Left renal cortex interstitium (tissue), 4 donors: ENCODE measurements at regions not wholly inside any gene's neighbourhood (a gene's known extent, or its start where the extent isn't known, plus 50 kb on each side); places are given as distances from the start of the nearest gene placed in this dataset.

Experiments
- DNase-seq, 4 donors: peaks; one replicate each; pipeline ENCODE4 v3.0.0-alpha.2; 2013; ENCODE audit warnings: low read depth in 4 of 4, low spot score in 2 of 4, missing footprints in 1 of 4

GRCh38 chr13:50685491-50685890 lies 158.0 kb downstream of the DLEU7 start:
- DNase-seq, result no peak

DNA sequence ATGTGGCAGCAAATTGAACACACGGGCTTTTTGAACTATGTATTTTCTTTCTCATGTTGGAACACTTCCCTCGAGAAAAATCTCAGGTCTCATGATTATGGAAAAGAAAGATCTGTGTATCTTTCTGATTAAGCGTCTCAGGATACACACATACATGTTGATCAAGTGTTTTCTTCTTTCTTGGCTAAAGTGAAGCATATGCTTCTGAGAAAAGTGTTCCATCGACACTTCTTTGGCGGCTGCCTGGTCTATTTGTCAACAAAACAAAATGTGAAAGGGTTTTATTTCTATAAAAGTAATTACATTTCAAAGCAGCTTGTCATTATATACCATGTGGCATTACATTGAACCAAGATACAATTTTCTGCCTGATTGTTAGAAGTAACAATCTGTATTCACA lies 157.5 kb downstream of the DLEU7 start:
- DNase-seq, result no peak

DNA sequence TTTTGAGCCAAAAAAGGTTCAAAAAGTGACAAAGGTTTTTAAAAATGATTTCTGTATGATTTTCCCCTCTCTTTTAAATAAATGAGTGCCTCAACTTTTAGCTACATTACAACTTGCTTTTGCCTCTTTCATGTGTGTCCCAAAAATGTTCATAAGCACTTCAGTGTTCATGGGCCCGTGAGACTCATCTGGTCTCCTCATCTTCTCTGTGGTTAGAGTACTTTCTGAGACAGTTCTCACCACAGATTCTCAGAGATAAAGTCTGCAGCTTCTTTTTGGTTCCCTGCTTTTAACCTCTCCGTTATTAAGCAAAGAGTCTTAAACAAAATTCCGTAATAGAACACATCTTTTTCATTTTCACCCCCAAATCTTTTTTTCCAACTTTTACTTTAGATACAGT lies 156.9 kb downstream of the DLEU7 start:
- no peak for DNase-seq

- no peak for DNase-seq
Observed at GRCh38 chr13:50687545-50687944, 155.9 kb downstream of the DLEU7 start.

- no peak for DNase-seq
Observed at GRCh38 chr13:50690006-50690405, 153.5 kb downstream of the DLEU7 start.

DNA sequence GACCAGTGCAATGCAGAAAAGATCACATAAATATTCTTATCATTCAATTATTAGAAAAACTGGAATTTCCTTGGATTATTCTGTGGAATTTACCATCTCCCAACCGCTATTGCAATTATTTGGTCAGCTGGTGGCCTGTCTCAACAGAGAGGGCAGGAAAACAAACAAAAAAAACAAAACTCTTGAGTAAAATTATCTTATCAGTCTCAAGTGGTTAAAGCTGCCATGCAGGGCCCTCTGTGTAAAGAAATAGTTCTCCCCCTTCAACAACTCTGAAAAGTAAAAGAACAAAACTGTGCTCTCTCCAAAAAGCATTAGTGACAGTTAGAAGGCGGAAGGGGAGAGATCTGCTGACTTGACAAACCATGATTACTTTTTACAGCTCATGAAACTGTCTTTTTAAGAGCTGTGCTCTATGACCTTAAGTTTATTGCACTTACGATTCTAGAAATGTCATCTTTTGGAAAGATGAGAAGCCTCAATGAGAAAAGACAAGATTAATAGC lies 152.3 kb downstream of the DLEU7 start:
- no peak for DNase-seq

- DNase-seq, result no peak
Observed at GRCh38 chr13:50691681-50692263, 151.7 kb downstream of the DLEU7 start.

GRCh38 chr13:50692396-50692915 lies 151.0 kb downstream of the DLEU7 start:
- no peak for DNase-seq

DNA sequence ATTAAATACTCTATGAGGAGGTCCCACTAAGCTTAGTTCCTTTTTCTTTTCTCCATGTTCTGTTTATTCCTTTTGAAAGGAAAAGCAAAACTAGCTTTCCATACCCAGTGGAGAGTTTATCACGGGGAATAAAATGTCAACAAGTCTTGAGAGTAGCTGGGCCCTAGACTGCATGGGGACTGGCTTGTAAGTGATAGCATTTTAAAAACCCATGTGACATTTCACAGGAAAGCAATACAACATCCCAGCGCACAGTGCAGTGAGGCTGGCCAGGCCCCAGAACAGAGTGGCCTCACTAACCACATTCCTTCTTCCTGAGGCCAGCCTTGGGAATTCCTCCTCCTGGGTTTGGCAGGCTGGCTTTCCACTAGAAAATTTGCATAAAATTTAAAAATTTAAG lies 149.8 kb downstream of the DLEU7 start:
- DNase-seq, result no peak

GRCh38 chr13:50697746-50698539 lies 145.5 kb downstream of the DLEU7 start:
- no peak for DNase-seq

DNA sequence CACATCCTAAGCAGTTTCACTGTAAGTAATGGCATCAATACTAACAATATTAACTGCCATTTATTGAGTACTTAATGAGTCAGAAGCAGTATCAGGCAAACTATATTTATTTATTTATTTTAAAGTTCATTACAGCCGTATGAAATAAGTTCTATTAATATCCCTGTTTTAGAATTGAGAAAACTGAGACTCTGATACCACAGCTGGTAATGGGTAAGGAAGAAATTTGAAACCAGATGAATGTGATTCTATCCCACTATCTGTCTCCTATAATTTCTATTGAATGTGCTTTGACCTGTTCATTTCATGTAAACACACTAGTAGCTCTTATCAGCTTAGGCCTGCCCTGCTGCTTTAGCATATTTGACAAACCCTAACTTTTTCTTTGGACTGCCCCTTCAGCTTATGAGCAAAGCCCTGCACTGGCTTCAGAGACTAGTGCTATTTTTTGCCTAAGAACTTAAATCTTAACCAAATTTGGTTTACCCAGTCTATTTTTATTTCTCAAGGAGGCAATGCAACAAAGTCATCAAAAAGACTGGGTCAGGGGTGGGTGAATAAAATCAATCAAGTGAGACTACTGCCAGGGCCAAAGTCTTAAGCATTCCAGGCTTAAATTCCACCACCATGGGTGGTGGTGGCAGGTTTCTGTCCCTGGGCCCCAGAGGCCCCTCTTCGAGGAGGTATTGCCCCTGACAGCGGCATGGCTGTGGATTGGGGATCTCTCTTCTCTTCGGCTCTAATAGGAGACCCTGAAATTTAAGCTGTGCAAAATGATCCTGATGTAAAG lies 143.4 kb downstream of the DLEU7 start:
- DNase-seq, result no peak

DNA sequence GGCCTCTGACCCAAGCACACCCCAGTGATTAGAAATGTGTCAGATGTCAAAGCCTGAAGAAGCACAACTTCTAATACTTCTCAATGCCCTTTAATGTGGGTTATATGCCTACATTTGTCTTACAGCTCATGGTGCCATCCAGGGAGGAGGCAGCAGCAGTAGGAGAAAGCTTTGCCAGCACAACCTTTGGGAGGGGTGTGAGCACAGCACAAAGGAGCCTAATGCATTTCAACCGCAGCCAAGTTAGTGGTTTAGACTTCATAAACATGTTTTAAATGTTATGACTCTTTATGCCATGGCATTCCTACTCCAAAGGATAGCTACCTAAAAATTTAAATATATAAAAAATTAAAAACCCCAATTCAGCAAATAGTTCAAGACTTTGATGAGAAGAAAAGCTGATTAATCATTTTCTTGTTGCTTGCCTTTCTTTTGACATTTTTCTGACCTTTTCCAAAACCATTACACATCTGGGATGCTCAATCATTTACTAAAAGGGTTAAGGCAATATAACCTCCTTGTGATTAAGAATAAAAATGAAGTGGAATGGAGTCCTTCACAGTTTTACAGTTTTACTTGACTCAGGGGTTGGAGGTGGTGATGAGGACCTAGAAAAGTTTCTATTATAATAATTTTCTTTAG lies 142.7 kb downstream of the DLEU7 start:
- DNase-seq, result no peak

DNA sequence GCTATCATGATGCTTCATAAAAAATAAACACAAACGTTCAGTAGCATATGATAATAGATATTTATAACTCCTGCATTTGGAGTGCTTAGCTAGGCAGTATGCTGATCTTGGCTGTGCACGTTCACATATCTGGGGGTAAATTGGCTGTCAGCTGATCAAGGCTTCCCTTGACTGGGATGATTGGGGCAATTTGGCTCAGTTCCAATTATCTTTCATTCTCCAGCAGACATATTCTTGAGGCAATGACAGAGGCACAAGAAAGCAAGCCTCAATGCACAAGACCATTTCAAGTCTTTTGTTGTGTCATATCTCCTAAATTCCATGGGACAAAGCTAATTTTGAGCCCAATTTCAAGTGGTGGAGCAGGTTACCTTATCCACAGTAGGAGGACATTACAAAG lies 142.0 kb downstream of the DLEU7 start:
- no peak for DNase-seq

- no peak for DNase-seq
Observed at GRCh38 chr13:50706505-50706904, 137.0 kb downstream of the DLEU7 start.

DNA sequence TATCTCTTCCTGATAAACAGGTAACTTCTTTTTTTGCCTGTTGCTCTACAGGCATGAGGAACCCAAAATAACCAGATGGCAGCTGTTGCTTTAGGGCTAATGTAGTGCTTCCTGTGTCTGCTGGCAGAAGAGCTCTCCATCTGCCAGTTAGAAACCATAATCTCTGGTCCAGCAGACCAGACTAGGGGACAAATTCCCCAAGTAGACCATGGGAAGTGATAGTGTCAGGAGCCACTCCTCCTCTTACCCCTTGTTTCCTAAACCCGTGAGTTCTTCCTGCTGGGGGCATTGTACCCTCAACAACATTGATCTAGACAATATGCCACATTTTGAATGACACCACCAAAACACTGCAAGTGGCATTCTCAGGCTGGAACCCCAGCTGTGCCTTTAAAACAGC lies 135.9 kb downstream of the DLEU7 start:
- DNase-seq, result no peak

- DNase-seq, result no peak
Observed at GRCh38 chr13:50708461-50708860, 135.0 kb downstream of the DLEU7 start.

DNA sequence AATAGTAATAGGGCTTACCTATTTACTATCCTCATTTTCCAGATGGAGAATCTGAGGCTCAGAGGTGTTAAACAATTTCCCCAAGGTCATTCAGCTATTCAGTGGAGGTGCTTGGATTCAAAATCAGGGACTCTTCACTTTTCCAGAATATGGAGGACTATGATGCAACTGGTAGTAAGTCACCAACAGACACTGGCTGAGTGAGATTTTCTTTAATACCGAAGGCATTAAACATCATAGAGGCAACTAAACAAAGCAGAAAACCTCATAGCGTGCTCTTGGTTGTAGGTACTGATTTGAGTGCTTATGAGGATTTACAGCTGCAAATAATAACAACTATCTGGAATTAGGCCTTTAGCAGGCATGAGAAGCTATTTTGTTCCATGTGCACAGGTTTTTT lies 134.4 kb downstream of the DLEU7 start:
- no peak for DNase-seq

DNA sequence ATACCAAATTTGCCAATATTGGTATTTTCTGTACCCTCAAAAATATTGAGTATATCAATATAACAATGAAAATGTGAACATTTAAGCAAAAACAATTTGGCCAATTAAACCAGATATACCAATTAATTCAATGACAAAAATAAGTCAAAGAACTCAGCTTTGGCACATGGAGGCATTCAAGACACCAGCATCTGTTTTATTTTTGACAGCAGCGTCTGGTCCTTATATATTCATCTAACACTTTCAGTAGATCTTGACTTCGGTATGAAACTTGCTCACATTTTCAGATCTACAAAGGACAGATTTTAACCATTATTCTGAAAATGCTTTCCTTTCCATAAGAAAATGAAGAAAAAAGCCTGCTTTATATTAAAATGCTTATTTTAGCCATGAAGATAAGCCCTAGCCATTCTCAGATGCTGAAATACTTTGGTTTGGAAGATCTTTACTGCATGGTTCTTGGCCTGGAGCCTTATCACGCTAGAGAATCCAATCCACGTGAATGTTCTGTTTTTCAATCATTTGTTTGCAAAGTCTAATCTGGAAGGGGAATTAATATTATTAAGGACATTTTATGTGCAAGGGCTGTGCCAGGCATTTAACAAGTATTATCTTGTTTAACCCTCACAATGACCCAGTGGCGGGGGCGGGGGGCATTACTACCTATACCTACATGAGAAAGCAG lies 132.2 kb downstream of the DLEU7 start:
- no peak for DNase-seq

DNA sequence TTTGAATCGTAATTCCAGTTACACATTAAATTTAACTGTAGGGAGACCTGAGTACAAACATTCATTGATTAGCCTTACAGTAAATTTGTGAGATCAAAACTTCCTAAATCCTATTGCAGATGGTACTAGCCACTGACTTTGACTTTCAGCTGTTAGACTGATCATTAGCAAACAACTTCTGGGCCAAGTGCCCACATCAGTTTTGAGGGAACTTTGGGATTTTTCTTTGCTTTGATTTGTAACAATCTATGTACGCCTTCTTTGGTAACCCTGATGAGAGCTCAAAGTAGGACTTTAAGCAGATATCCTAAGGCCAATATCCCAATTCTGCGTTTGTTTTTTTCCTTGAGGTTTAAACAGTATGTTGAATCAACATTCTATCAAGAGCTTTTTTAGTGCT lies 131.5 kb downstream of the DLEU7 start:
- DNase-seq, result no peak

DNA sequence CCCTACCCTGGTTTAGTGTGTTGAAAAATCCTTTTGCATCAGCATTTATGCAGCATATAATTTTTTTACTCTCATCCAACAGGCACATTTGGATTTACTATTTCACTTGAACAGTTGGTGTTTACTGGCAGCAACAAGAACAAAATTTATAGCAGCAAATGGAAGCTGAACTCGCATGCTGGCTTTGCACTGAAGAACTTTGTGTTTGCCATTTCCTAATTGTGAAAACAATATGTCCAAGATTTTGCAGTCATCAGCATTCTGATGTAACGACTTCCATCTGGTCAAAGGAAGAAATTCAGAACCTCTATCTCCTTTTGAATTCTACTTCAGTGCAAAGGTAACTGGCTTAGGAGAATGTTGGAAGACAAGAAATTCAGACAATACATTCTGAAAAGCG lies 131.0 kb downstream of the DLEU7 start:
- no peak for DNase-seq
